Gastrocnemius medialis (tissue), 4 donors: ENCODE measurements at regions not wholly inside any gene's neighbourhood (a gene's known extent, or its start where the extent isn't known, plus 50 kb on each side); places are given as distances from the start of the nearest gene placed in this dataset.

ENCODE experiments used
- ATAC-seq, 2 donors: fragments of 150-250 bp; one replicate each; pipeline ENCODE4 v1.9.1; 2016
- DNase-seq, 2 donors: peaks; one replicate each; pipeline ENCODE4 v3.0.0-alpha.2; 2019
- H3K27ac ChIP-seq, 4 donors: fragments of 200-600 bp; sonication (generic); 1 replicate in 1 of 4; 2 replicates in 3 of 4; pipeline ENCODE4 v1.5.1; 2016 to 2018; ENCODE audit warnings: mild to moderate bottlenecking in 2 of 4, moderate library complexity in 1 of 4
- H3K27me3 ChIP-seq, 3 donors: fragments of 200-600 bp; sonication (generic) in 2 of 3; 1 replicate in 1 of 3; 2 replicates in 2 of 3; pipeline versions ENCODE4 v1.5.1 to v1.6.0; 2016 to 2019; ENCODE audit warnings: mild to moderate bottlenecking in 1 of 3, moderate library complexity in 1 of 3
- H3K36me3 ChIP-seq, 2 donors: fragments of 200-600 bp; sonication (generic) in 1 of 2; one replicate each; pipeline ENCODE4 v1.5.1; 2017 to 2018
- H3K4me1 ChIP-seq, 2 donors: fragments of 200-600 bp; sonication (generic) in 1 of 2; one replicate each; pipeline ENCODE4 v1.5.1; 2016 to 2017; ENCODE audit warnings: mild to moderate bottlenecking in 2 of 2
- H3K4me3 ChIP-seq, 4 donors: fragments of 200-600 bp; sonication (generic) in 3 of 4; 1 replicate in 1 of 4; 2 replicates in 3 of 4; pipeline ENCODE4 v1.5.1; 2016 to 2019; ENCODE audit warnings: mild to moderate bottlenecking in 2 of 4
- H3K9me3 ChIP-seq, 3 donors: fragments of 200-600 bp; sonication (generic) in 2 of 3; 1 replicate in 1 of 3; 2 replicates in 2 of 3; pipeline ENCODE4 v1.5.1; 2016 to 2019
- CTCF ChIP-seq, 5 experiments: fragments of 450-650 bp in 3 of 5; fragments of 200-600 bp in 2 of 5; sonication (generic) in 2 of 5; IDR thresholded peaks in 4 of 5; conservative IDR thresholded peaks in 1 of 5; 1 replicate in 4 of 5; 2 replicates in 1 of 5; pipeline ENCODE4 v1.5.1; 2016 to 2019; ENCODE audit warnings: antibody characterized with exemption in 5 of 5, mild to moderate bottlenecking in 3 of 5, moderate library complexity in 3 of 5
- POLR2A ChIP-seq, 2 donors: fragments of 450-650 bp; IDR thresholded peaks; one replicate each; pipeline ENCODE4 v1.6.1; 2017; ENCODE audit warnings: antibody characterized with exemption in 2 of 2, mild to moderate bottlenecking in 2 of 2, moderate library complexity in 2 of 2
- in situ Hi-C, 4 donors: fragments of 200-750 bp; cut with MboI; loops; one replicate each; pipeline versions ENCODE4 v1.15.0 to v1.8.0; 2017; ENCODE audit warnings: low sequenced_read_pairs in 4 of 4
- intact Hi-C: fragments of 100-400 bp; cut with DNase I; formaldehyde crosslinking; loops from one replicate; pipeline ENCODE4 v1.15.1; 2023; ENCODE audit warnings: low total_unique reads

- intact Hi-C loops = loop anchor here (1.0 to 10.0 kb wide), 4 partner anchors 27 to 500 kb away; partner anchors contain the start of gene ENC1
- Histone ChIP-seq H3K36me3 (no peaks in the 10 kb centered on the region), H3K4me1 (peaks cover 50 to 69% of the 10 kb centered on the region in 2 donors), H3K27me3 (no peaks in the 10 kb centered on the region), H3K4me3 (no peak overlapping the region), H3K9me3 (no peaks in the 10 kb centered on the region), H3K27ac (peak overlapping the region; percentile 50 to 59 (median 54))
- DNase-seq (peak; percentile 72 to 80), ATAC-seq (peak; percentile 90 to 93)
- in situ Hi-C loops = loop anchor here in 2 of 4 donors (5.0 to 25.0 kb wide), 2 partner anchors 232 to 242 kb away; partner anchors contain the start of gene ENC1 (in 1 of the 2)
- TF ChIP-seq CTCF (IDR thresholded peaks at IDR 0.05 in 4 of 5, conservative IDR thresholded peaks at IDR 0.05 in 1 of 5) = peak in 2 of 5 experiments; percentile 29 to 33
- TF ChIP-seq POLR2A (IDR thresholded peaks at IDR 0.05) = no peak
Observed at GRCh38 chr5:74404574-74405508, 235.7 kb downstream of the ENC1 start.

GRCh38 chr5:74403771-74404170 is 236.8 kb downstream of the ENC1 start:
- H3K36me3 ChIP-seq = no peaks in the 10 kb centered on the region
- H3K4me1 ChIP-seq = peaks cover 39 to 59% of the 10 kb centered on the region in 2 donors
- in situ Hi-C loops (loop anchor here in 1 of 4 donors (25.0 kb wide), 1 partner anchor 234 kb away; the partner anchor contains the start of gene ENC1), intact Hi-C loops (loop anchor here (2.0 to 10.0 kb wide), 2 partner anchors 237 to 499 kb away; partner anchors contain the start of gene ENC1)
- no peaks in the 10 kb centered on the region for H3K27me3 ChIP-seq
- TF ChIP-seq POLR2A (IDR thresholded peaks at IDR 0.05) (no peak), CTCF (IDR thresholded peaks at IDR 0.05 in 4 of 5, conservative IDR thresholded peaks at IDR 0.05 in 1 of 5) (no peak)
- H3K9me3 ChIP-seq = no peaks in the 10 kb centered on the region
- DNase-seq (no peak), ATAC-seq (peak in 1 of 2 donors; percentile 33)
- peak overlapping the region; percentile 50 to 59 (median 54) for H3K27ac ChIP-seq
- H3K4me3 ChIP-seq = no peak overlapping the region

GRCh38 chr5:74402553-74402952 is 238.0 kb downstream of the ENC1 start:
- DNase-seq (no peak), ATAC-seq (no peak)
- peak overlapping the region in 1 of 4 donors; percentile 3 for H3K27ac ChIP-seq
- intact Hi-C loops (loop anchor here (10.0 kb wide), 1 partner anchor 498 kb away; no protein-coding TSS in a partner anchor), in situ Hi-C loops (loop anchor here in 1 of 4 donors (25.0 kb wide), 1 partner anchor 235 kb away; the partner anchor contains the start of gene ENC1)
- TF ChIP-seq CTCF (IDR thresholded peaks at IDR 0.05 in 4 of 5, conservative IDR thresholded peaks at IDR 0.05 in 1 of 5) (no peak), POLR2A (IDR thresholded peaks at IDR 0.05) (no peak)
- H3K9me3 ChIP-seq = no peaks in the 10 kb centered on the region
- no peaks in the 10 kb centered on the region for H3K27me3 ChIP-seq
- H3K36me3 ChIP-seq = no peaks in the 10 kb centered on the region
- H3K4me3 ChIP-seq = no peak overlapping the region
- peaks cover 32 to 48% of the 10 kb centered on the region in 2 donors for H3K4me1 ChIP-seq

- intact Hi-C loops = loop anchor here (10.0 kb wide), 1 partner anchor 497 kb away; no protein-coding TSS in a partner anchor
Observed at GRCh38 chr5:74401946-74402320, 238.6 kb downstream of the ENC1 start.

More at GRCh38 chr5:74401946-74402320, 238.6 kb downstream of the ENC1 start:
- no peak overlapping the region for H3K4me3 ChIP-seq
- DNase-seq = no peak
- in situ Hi-C loops = loop anchor here in 1 of 4 donors (25.0 kb wide), 1 partner anchor 235 kb away; the partner anchor contains the start of gene ENC1
- H3K36me3 ChIP-seq = no peaks in the 10 kb centered on the region
- H3K9me3 ChIP-seq = no peaks in the 10 kb centered on the region
- no peaks in the 10 kb centered on the region for H3K27me3 ChIP-seq
- ATAC-seq = no peak
- TF ChIP-seq POLR2A (IDR thresholded peaks at IDR 0.05) = no peak
- no peak for TF ChIP-seq CTCF (IDR thresholded peaks at IDR 0.05 in 4 of 5, conservative IDR thresholded peaks at IDR 0.05 in 1 of 5)
- H3K27ac ChIP-seq = no peak overlapping the region
- peaks cover 34 to 49% of the 10 kb centered on the region in 2 donors for H3K4me1 ChIP-seq
